Activated CD8-positive, alpha-beta T cell treated with anti-CD3 and anti-CD28 coated beads for 36 hours (primary cell): ENCODE measurements at regions not wholly inside any gene's neighbourhood (a gene's known extent, or its start where the extent isn't known, plus 50 kb on each side); places are given as distances from the start of the nearest gene placed in this dataset.

Experiments
- ATAC-seq: fragments of 200-7000 bp; cut with Tn5 transposase; one replicate; pipeline ENCODE4 v1.10.0; 2021; ENCODE audit warnings: mild to moderate bottlenecking, moderate library complexity
- CTCF ChIA-PET: fragments of 350-600 bp; sonication (Branson Sonifier 250); formaldehyde crosslinking; loops from one replicate; lab custom pipeline; 2021; ENCODE audit warnings: antibody characterized with exemption; lab: Charles Lee
- POLR2A ChIA-PET: fragments of 350-600 bp; sonication (Branson Sonifier 250); formaldehyde crosslinking; loops from one replicate; lab custom pipeline; 2021; ENCODE audit warnings: antibody characterized with exemption; lab: Charles Lee
- DNase-seq: peaks from one replicate; pipeline ENCODE4 v3.0.0-alpha.2; 2020
- H3K27ac Mint-ChIP-seq: one replicate; pipeline ENCODE4 v1.8.0; 2021; ENCODE audit warnings: mild to moderate bottlenecking, mixed read lengths
- H3K27me3 Mint-ChIP-seq: one replicate; pipeline ENCODE4 v1.8.0; 2021; ENCODE audit warnings: mixed read lengths
- H3K36me3 Mint-ChIP-seq: one replicate; pipeline ENCODE4 v1.8.0; 2021; ENCODE audit warnings: low read depth, mixed read lengths
- H3K4me1 Mint-ChIP-seq: one replicate; pipeline ENCODE4 v1.8.0; 2021; ENCODE audit warnings: low read depth, mixed read lengths
- H3K4me3 Mint-ChIP-seq: one replicate; pipeline ENCODE4 v1.8.0; 2021; ENCODE audit warnings: mild to moderate bottlenecking, moderate library complexity, mixed read lengths
- H3K9me3 Mint-ChIP-seq: one replicate; pipeline ENCODE4 v1.8.0; 2021; ENCODE audit warnings: mixed read lengths
- CTCF ChIP-seq: fragments of 200-600 bp; IDR thresholded peaks from one replicate; pipeline ENCODE4 v1.8.0; 2022; ENCODE audit warnings: antibody characterized with exemption, mild to moderate bottlenecking
- intact Hi-C: fragments of 100-400 bp; cut with micrococcal nuclease; formaldehyde crosslinking; loops from one replicate; pipeline ENCODE4 v1.10.0; 2022

- Mint-ChIP-seq H3K4me1 (peaks cover 2% of the 10 kb centered on the region), H3K36me3 (no peaks in the 10 kb centered on the region), H3K27me3 (peaks cover 3% of the 10 kb centered on the region), H3K4me3 (no peak overlapping the region), H3K9me3 (no peaks in the 10 kb centered on the region), H3K27ac (no peak overlapping the region)
- no peak for TF ChIP-seq CTCF
- ChIA-PET POLR2A (interaction anchor here (0.7 kb wide), 1 partner anchor 64 kb away, joined by 3 read pairs; no protein-coding TSS in a partner anchor), CTCF (no interaction called here)
- intact Hi-C loops: no loop called here
- DNase-seq: no peak
- no peak for ATAC-seq
Observed at GRCh38 chr7:28300488-28300887, 111.8 kb upstream of the CREB5 start.

- no peak overlapping the region for H3K4me3 Mint-ChIP-seq
- no peak for DNase-seq
- no peak overlapping the region for H3K27ac Mint-ChIP-seq
- peaks cover 2% of the 10 kb centered on the region for H3K4me1 Mint-ChIP-seq
- H3K9me3 Mint-ChIP-seq: no peaks in the 10 kb centered on the region
- CTCF ChIA-PET: interaction anchor here (0.9 to 1.0 kb wide), 3 partner anchors 13 to 63 kb away, joined by 3 to 6 read pairs (median 3); no protein-coding TSS in a partner anchor
- H3K36me3 Mint-ChIP-seq: no peaks in the 10 kb centered on the region
- POLR2A ChIA-PET: no interaction called here
- peaks cover 3% of the 10 kb centered on the region for H3K27me3 Mint-ChIP-seq
- intact Hi-C loops: no loop called here
- TF ChIP-seq CTCF: no peak
- ATAC-seq: no peak
Observed at GRCh38 chr7:28301148-28301641, 111.1 kb upstream of the CREB5 start.

- intact Hi-C loops: no loop called here
- Mint-ChIP-seq H3K4me3 (no peak overlapping the region), H3K4me1 (no peaks in the 10 kb centered on the region), H3K9me3 (no peaks in the 10 kb centered on the region), H3K27ac (no peak overlapping the region), H3K36me3 (no peaks in the 10 kb centered on the region), H3K27me3 (peaks cover 3% of the 10 kb centered on the region)
- CTCF ChIA-PET: interaction anchor here (1.3 kb wide), 1 partner anchor 12 kb away, joined by 4 read pairs; no protein-coding TSS in a partner anchor
- POLR2A ChIA-PET: no interaction called here
- DNase-seq (no peak), ATAC-seq (no peak)
- TF ChIP-seq CTCF: no peak
Observed at GRCh38 chr7:28304290-28304689, 108.0 kb upstream of the CREB5 start.

GRCh38 chr7:28309704-28310459 lies 102.4 kb upstream of the CREB5 start:
- intact Hi-C loops: no loop called here
- Mint-ChIP-seq H3K36me3 (no peaks in the 10 kb centered on the region), H3K27ac (no peak overlapping the region), H3K4me1 (no peaks in the 10 kb centered on the region), H3K27me3 (peaks cover 22% of the 10 kb centered on the region), H3K4me3 (no peak overlapping the region), H3K9me3 (no peaks in the 10 kb centered on the region)
- DNase-seq: no peak
- no peak for TF ChIP-seq CTCF
- ATAC-seq: no peak
- CTCF ChIA-PET: interaction anchor here (2.2 kb wide), 1 partner anchor 13 kb away, joined by 8 read pairs; no protein-coding TSS in a partner anchor
- POLR2A ChIA-PET: no interaction called here

GRCh38 chr7:28310460-28310848 lies 101.9 kb upstream of the CREB5 start:
- Mint-ChIP-seq H3K9me3 (no peaks in the 10 kb centered on the region), H3K27me3 (peaks cover 26% of the 10 kb centered on the region), H3K27ac (no peak overlapping the region), H3K4me3 (no peak overlapping the region), H3K36me3 (no peaks in the 10 kb centered on the region), H3K4me1 (peaks cover 1% of the 10 kb centered on the region)
- DNase-seq: no peak
- intact Hi-C loops: no loop called here
- ChIA-PET POLR2A (no interaction called here), CTCF (interaction anchor here (2.2 kb wide), 1 partner anchor 14 kb away, joined by 8 read pairs; no protein-coding TSS in a partner anchor)
- ATAC-seq: no peak
- TF ChIP-seq CTCF: no peak
